ENCODE measurements at regions not wholly inside any gene's neighbourhood (a gene's known extent, or its start where the extent isn't known, plus 50 kb on each side); places are given as distances from the start of the nearest gene placed in this dataset.

DNA sequence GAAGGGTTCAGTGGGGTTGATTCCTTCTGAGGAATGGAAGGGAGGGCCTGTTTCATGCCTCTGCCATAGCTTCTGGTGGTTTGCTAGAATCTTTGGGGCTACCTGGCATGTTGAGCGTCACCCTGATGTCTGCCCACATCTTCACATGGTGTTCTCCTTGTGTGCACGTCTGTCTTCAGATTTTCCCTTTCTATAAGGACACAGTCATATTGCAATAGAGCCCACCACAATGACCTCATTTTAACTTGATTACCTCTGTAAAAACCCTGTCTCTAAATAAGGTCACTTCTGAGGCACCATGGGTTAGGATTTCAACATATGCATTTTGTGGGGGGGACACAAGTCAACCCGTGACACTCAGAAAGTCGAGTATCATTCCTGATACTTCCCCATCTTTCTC lies 257.9 kb downstream of the COG6 start:
- Histone ChIP-seq H3K27ac (ENCODE audit: extremely low read depth, low read depth, low read length) (no peak overlapping the region), H3K9me3 (ENCODE audit: control insufficient read depth, insufficient read depth, low read depth, low read length) (no peaks in the 10 kb centered on the region), H3K36me3 (ENCODE audit: control insufficient read depth in 2 of 2, insufficient read depth in 1 of 2, low read length in 2 of 2) (no peaks in the 10 kb centered on the region), H3K4me3 (ENCODE audit: low read depth, low read length) (no peak overlapping the region), H3K4me1 (ENCODE audit: control insufficient read depth, insufficient read depth, low read length) (no peaks in the 10 kb centered on the region)
- POLR2A ChIA-PET: no interaction called here
- CTCF ChIA-PET: no interaction called here
- TF ChIP-seq ZBTB8A (tag by site-specific recombination; IDR thresholded peaks at IDR 0.05): no peak
- no peak for TF ChIP-seq MEIS1 (CRISPR knock-in tag; IDR thresholded peaks at IDR 0.05; ENCODE audit: borderline replicate concordance)
- TF ChIP-seq KLF10 (tag by site-specific recombination; IDR thresholded peaks at IDR 0.05): no peak
- no peak for TF ChIP-seq ZNF266 (tag by site-specific recombination; IDR thresholded peaks at IDR 0.05; ENCODE audit: low read depth)

DNA sequence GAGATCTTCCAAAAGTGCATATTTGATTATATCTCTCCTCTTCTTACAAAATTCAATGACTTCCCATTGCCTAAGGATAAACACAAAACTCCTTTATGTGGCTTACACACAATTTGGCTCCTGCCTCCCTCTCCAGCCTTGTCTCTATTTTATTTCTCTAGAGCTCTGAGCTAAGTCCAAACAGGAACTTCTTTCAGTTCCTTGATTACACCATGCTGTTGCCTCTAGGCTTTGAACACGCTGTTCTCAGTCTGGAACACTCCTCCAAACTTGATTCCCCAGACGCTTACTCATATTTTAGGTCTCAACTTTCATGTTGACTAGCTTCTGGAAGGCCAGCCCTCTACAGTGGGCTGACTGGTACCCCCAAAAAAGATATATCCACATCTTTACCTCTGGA lies 258.5 kb downstream of the COG6 start:
- H3K4me3 ChIP-seq (ENCODE audit: low read depth, low read length): no peak overlapping the region
- ChIA-PET POLR2A (no interaction called here), CTCF (interaction anchor here (0.6 to 1.5 kb wide), 2 partner anchors 28 to 770 kb away, joined by 4 to 6 read pairs; no protein-coding TSS in a partner anchor)
- H3K27ac ChIP-seq (ENCODE audit: extremely low read depth, low read depth, low read length): no peak overlapping the region
- no peaks in the 10 kb centered on the region for H3K9me3 ChIP-seq (ENCODE audit: control insufficient read depth, insufficient read depth, low read depth, low read length)
- no peaks in the 10 kb centered on the region for H3K4me1 ChIP-seq (ENCODE audit: control insufficient read depth, insufficient read depth, low read length)
- TF ChIP-seq ZNF341 (tag by site-specific recombination; IDR thresholded peaks at IDR 0.05; ENCODE audit: low read depth) (no peak), ZNF514 (tag by site-specific recombination; IDR thresholded peaks at IDR 0.05) (no peak), ZNF155 (tag by site-specific recombination; IDR thresholded peaks at IDR 0.05) (no peak), ZNF555 (tag by site-specific recombination; conservative IDR thresholded peaks at IDR 0.05) (no peak)
- TF ChIP-seq, protein P1, sequence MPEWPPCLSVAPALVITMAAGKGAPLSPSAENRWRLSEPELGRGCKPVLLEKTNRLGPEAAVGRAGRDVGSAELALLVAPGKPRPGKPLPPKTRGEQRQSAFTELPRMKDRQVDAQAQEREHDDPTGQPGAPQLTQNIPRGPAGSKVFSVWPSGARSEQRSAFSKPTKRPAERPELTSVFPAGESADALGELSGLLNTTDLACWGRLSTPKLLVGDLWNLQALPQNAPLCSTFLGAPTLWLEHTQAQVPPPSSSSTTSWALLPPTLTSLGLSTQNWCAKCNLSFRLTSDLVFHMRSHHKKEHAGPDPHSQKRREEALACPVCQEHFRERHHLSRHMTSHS (tag by site-specific recombination; IDR thresholded peaks at IDR 0.05): no peak
- no peaks in the 10 kb centered on the region for H3K36me3 ChIP-seq (ENCODE audit: control insufficient read depth in 2 of 2, insufficient read depth in 1 of 2, low read length in 2 of 2)

DNA sequence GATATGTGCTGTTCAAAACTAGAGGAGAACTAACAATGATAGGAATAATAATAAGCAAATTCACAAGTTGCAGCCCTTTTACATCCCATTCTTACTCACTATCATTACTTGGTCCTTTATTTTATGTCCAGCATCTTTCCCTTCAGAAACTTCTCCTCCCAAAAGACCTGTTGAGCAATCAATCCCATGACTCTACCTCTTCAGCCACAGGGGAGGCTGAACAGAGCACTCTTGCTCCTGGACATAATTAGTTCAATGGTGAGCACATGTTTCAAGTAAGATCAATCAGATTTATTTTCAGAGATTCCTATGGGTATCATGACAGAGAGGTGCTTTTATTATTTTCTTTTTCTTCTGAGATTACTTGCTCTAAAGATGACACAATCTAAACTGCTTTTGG lies 260.0 kb downstream of the COG6 start:
- Histone ChIP-seq H3K27ac (ENCODE audit: extremely low read depth, low read depth, low read length) (no peak overlapping the region), H3K9me3 (ENCODE audit: control insufficient read depth, insufficient read depth, low read depth, low read length) (no peaks in the 10 kb centered on the region), H3K4me1 (ENCODE audit: control insufficient read depth, insufficient read depth, low read length) (no peaks in the 10 kb centered on the region), H3K36me3 (ENCODE audit: control insufficient read depth in 2 of 2, insufficient read depth in 1 of 2, low read length in 2 of 2) (no peaks in the 10 kb centered on the region), H3K4me3 (ENCODE audit: low read depth, low read length) (no peak overlapping the region)
- ChIA-PET CTCF (interaction anchor here (0.6 kb wide), 1 partner anchor 81 kb away, joined by 3 read pairs; no protein-coding TSS in a partner anchor), POLR2A (no interaction called here)
- TF ChIP-seq SCRT1 (tag by site-specific recombination; IDR thresholded peaks at IDR 0.05; ENCODE audit: borderline replicate concordance) (no peak), EGR2 (tag by site-specific recombination; IDR thresholded peaks at IDR 0.05; ENCODE audit: low read depth) (no peak), ZNF114 (tag by site-specific recombination; IDR thresholded peaks at IDR 0.05) (no peak), WT1 (tag by site-specific recombination; IDR thresholded peaks at IDR 0.05) (no peak), ZNF2 (tag by site-specific recombination; IDR thresholded peaks at IDR 0.05) (no peak), ZNF560 (tag by site-specific recombination; IDR thresholded peaks at IDR 0.05; ENCODE audit: borderline replicate concordance) (no peak), ZNF157 (tag by site-specific recombination; IDR thresholded peaks at IDR 0.05) (no peak), ZNF585B (tag by site-specific recombination; IDR thresholded peaks at IDR 0.05) (no peak), KLF16 (tag by site-specific recombination; IDR thresholded peaks at IDR 0.05) (no peak)
- TF ChIP-seq, protein P2, sequence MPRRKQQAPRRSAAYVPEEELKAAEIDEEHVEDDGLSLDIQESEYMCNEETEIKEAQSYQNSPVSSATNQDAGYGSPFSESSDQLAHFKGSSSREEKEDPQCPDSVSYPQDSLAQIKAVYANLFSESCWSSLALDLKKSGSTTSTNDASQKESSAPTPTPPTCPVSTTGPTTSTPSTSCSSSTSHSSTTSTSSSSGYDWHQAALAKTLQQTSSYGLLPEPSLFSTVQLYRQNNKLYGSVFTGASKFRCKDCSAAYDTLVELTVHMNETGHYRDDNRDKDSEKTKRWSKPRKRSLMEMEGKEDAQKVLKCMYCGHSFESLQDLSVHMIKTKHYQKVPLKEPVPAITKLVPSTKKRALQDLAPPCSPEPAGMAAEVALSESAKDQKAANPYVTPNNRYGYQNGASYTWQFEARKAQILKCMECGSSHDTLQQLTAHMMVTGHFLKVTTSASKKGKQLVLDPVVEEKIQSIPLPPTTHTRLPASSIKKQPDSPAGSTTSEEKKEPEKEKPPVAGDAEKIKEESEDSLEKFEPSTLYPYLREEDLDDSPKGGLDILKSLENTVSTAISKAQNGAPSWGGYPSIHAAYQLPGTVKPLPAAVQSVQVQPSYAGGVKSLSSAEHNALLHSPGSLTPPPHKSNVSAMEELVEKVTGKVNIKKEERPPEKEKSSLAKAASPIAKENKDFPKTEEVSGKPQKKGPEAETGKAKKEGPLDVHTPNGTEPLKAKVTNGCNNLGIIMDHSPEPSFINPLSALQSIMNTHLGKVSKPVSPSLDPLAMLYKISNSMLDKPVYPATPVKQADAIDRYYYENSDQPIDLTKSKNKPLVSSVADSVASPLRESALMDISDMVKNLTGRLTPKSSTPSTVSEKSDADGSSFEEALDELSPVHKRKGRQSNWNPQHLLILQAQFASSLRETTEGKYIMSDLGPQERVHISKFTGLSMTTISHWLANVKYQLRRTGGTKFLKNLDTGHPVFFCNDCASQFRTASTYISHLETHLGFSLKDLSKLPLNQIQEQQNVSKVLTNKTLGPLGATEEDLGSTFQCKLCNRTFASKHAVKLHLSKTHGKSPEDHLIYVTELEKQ (tag by site-specific recombination; IDR thresholded peaks at IDR 0.05; ENCODE audit: borderline replicate concordance): no peak
- TF ChIP-seq, protein P3, sequence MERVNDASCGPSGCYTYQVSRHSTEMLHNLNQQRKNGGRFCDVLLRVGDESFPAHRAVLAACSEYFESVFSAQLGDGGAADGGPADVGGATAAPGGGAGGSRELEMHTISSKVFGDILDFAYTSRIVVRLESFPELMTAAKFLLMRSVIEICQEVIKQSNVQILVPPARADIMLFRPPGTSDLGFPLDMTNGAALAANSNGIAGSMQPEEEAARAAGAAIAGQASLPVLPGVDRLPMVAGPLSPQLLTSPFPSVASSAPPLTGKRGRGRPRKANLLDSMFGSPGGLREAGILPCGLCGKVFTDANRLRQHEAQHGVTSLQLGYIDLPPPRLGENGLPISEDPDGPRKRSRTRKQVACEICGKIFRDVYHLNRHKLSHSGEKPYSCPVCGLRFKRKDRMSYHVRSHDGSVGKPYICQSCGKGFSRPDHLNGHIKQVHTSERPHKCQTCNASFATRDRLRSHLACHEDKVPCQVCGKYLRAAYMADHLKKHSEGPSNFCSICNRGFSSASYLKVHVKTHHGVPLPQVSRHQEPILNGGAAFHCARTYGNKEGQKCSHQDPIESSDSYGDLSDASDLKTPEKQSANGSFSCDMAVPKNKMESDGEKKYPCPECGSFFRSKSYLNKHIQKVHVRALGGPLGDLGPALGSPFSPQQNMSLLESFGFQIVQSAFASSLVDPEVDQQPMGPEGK (tag by site-specific recombination; IDR thresholded peaks at IDR 0.05): no peak
- TF ChIP-seq, protein P4, sequence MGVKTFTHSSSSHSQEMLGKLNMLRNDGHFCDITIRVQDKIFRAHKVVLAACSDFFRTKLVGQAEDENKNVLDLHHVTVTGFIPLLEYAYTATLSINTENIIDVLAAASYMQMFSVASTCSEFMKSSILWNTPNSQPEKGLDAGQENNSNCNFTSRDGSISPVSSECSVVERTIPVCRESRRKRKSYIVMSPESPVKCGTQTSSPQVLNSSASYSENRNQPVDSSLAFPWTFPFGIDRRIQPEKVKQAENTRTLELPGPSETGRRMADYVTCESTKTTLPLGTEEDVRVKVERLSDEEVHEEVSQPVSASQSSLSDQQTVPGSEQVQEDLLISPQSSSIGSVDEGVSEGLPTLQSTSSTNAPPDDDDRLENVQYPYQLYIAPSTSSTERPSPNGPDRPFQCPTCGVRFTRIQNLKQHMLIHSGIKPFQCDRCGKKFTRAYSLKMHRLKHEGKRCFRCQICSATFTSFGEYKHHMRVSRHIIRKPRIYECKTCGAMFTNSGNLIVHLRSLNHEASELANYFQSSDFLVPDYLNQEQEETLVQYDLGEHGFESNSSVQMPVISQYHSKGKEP (tag by site-specific recombination; IDR thresholded peaks at IDR 0.05): no peak
- TF ChIP-seq, protein P5, sequence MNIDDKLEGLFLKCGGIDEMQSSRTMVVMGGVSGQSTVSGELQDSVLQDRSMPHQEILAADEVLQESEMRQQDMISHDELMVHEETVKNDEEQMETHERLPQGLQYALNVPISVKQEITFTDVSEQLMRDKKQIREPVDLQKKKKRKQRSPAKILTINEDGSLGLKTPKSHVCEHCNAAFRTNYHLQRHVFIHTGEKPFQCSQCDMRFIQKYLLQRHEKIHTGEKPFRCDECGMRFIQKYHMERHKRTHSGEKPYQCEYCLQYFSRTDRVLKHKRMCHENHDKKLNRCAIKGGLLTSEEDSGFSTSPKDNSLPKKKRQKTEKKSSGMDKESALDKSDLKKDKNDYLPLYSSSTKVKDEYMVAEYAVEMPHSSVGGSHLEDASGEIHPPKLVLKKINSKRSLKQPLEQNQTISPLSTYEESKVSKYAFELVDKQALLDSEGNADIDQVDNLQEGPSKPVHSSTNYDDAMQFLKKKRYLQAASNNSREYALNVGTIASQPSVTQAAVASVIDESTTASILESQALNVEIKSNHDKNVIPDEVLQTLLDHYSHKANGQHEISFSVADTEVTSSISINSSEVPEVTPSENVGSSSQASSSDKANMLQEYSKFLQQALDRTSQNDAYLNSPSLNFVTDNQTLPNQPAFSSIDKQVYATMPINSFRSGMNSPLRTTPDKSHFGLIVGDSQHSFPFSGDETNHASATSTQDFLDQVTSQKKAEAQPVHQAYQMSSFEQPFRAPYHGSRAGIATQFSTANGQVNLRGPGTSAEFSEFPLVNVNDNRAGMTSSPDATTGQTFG (tag by site-specific recombination; IDR thresholded peaks at IDR 0.05; ENCODE audit: borderline replicate concordance): no peak
